ENCODE measurements at regions not wholly inside any gene's neighbourhood (a gene's known extent, or its start where the extent isn't known, plus 50 kb on each side); places are given as distances from the start of the nearest gene placed in this dataset.

DNA sequence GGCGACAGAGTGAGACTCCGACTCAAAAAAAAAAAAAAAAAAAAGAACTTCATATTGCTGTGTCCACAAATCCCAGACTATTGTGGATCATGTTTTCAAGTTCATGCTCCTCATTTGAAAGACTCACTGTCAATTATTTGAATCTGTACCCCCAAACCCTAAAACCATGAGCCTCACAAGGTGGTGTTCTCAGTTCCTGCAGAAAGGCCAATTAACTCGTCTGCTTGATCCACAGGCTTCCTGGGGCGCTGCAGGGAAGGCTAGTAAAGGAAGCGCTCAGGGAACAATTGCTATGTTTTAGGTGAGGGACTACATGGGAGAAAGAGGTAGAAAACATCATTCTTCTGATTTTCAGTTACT is 396.8 kb upstream of the NETO1 start:
- Histone ChIP-seq H2AFZ (ENCODE audit: low read length) (no peak overlapping the region), H3K9me3 (ENCODE audit: control insufficient read depth, insufficient read depth, low read depth, low read length) (no peaks in the 10 kb centered on the region), H3K27ac (ENCODE audit: insufficient read depth, low read length) (no peak overlapping the region), H3K36me3 (ENCODE audit: control insufficient read depth, insufficient read depth, low read length) (no peaks in the 10 kb centered on the region), H4K20me1 (ENCODE audit: control insufficient read depth, extremely low read depth, insufficient read depth, low read length) (no peaks in the 10 kb centered on the region), H3K79me2 (ENCODE audit: control insufficient read depth, insufficient read depth, low read length) (no peaks in the 10 kb centered on the region), H3K4me1 (ENCODE audit: control insufficient read depth, extremely low read depth, insufficient read depth, low read length) (no peaks in the 10 kb centered on the region), H3K27me3 (ENCODE audit: control insufficient read depth, insufficient read depth, low read length) (no peaks in the 10 kb centered on the region), H3K4me3 (replicated peaks in 1 of 4; ENCODE audit: control extremely low read depth in 1 of 4, insufficient read depth in 1 of 4, low read depth in 3 of 4, low read length in 4 of 4) (no peak overlapping the region), H3K4me2 (ENCODE audit: extremely low read depth, insufficient read depth, low read length) (no peak overlapping the region), H3K9ac (ENCODE audit: insufficient read depth, low read length) (no peak overlapping the region)
- TF ChIP-seq, protein P1, sequence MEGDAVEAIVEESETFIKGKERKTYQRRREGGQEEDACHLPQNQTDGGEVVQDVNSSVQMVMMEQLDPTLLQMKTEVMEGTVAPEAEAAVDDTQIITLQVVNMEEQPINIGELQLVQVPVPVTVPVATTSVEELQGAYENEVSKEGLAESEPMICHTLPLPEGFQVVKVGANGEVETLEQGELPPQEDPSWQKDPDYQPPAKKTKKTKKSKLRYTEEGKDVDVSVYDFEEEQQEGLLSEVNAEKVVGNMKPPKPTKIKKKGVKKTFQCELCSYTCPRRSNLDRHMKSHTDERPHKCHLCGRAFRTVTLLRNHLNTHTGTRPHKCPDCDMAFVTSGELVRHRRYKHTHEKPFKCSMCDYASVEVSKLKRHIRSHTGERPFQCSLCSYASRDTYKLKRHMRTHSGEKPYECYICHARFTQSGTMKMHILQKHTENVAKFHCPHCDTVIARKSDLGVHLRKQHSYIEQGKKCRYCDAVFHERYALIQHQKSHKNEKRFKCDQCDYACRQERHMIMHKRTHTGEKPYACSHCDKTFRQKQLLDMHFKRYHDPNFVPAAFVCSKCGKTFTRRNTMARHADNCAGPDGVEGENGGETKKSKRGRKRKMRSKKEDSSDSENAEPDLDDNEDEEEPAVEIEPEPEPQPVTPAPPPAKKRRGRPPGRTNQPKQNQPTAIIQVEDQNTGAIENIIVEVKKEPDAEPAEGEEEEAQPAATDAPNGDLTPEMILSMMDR (conservative IDR thresholded peaks at IDR 0.05 in 1 of 2, IDR thresholded peaks at IDR 0.05 in 1 of 2; ENCODE audit: low read depth in 1 of 2, low read length in 2 of 2) = no peak
- TF ChIP-seq EZH2 (IDR thresholded peaks at IDR 0.05; ENCODE audit: low read length, missing control alignments) = no peak
- DNase-seq (ENCODE audit: low read depth in 2 of 2) = no peak

GRCh38 chr18:73261923-73262322 is 394.1 kb upstream of the NETO1 start:
- Histone ChIP-seq H3K27me3 (ENCODE audit: control insufficient read depth, insufficient read depth, low read length) (no peaks in the 10 kb centered on the region), H3K9ac (ENCODE audit: insufficient read depth, low read length) (no peak overlapping the region), H3K4me1 (ENCODE audit: control insufficient read depth, extremely low read depth, insufficient read depth, low read length) (no peaks in the 10 kb centered on the region), H3K36me3 (ENCODE audit: control insufficient read depth, insufficient read depth, low read length) (no peaks in the 10 kb centered on the region), H2AFZ (ENCODE audit: low read length) (no peak overlapping the region), H3K4me2 (ENCODE audit: extremely low read depth, insufficient read depth, low read length) (no peak overlapping the region), H3K9me3 (ENCODE audit: control insufficient read depth, insufficient read depth, low read depth, low read length) (no peaks in the 10 kb centered on the region), H3K27ac (ENCODE audit: insufficient read depth, low read length) (no peak overlapping the region), H3K4me3 (replicated peaks in 1 of 4; ENCODE audit: control extremely low read depth in 1 of 4, insufficient read depth in 1 of 4, low read depth in 3 of 4, low read length in 4 of 4) (no peak overlapping the region), H3K79me2 (ENCODE audit: control insufficient read depth, insufficient read depth, low read length) (no peaks in the 10 kb centered on the region), H4K20me1 (ENCODE audit: control insufficient read depth, extremely low read depth, insufficient read depth, low read length) (no peaks in the 10 kb centered on the region)
- no peak for DNase-seq (ENCODE audit: low read depth in 2 of 2)
- TF ChIP-seq, protein P1 (conservative IDR thresholded peaks at IDR 0.05 in 1 of 2, IDR thresholded peaks at IDR 0.05 in 1 of 2; ENCODE audit: low read depth in 1 of 2, low read length in 2 of 2) = no peak
- no peak for TF ChIP-seq EZH2 (IDR thresholded peaks at IDR 0.05; ENCODE audit: low read length, missing control alignments)

- H3K36me3 ChIP-seq (ENCODE audit: control insufficient read depth, insufficient read depth, low read length) = no peaks in the 10 kb centered on the region
- H3K79me2 ChIP-seq (ENCODE audit: control insufficient read depth, insufficient read depth, low read length) = no peaks in the 10 kb centered on the region
- no peaks in the 10 kb centered on the region for H3K27me3 ChIP-seq (ENCODE audit: control insufficient read depth, insufficient read depth, low read length)
- no peak overlapping the region for H3K27ac ChIP-seq (ENCODE audit: insufficient read depth, low read length)
- no peak overlapping the region for H3K9ac ChIP-seq (ENCODE audit: insufficient read depth, low read length)
- no peak overlapping the region for H2AFZ ChIP-seq (ENCODE audit: low read length)
- no peaks in the 10 kb centered on the region for H3K9me3 ChIP-seq (ENCODE audit: control insufficient read depth, insufficient read depth, low read depth, low read length)
- no peak overlapping the region for H3K4me3 ChIP-seq (replicated peaks in 1 of 4; ENCODE audit: control extremely low read depth in 1 of 4, insufficient read depth in 1 of 4, low read depth in 3 of 4, low read length in 4 of 4)
- no peaks in the 10 kb centered on the region for H4K20me1 ChIP-seq (ENCODE audit: control insufficient read depth, extremely low read depth, insufficient read depth, low read length)
- no peak overlapping the region for H3K4me2 ChIP-seq (ENCODE audit: extremely low read depth, insufficient read depth, low read length)
- no peak for DNase-seq (ENCODE audit: low read depth in 2 of 2)
- H3K4me1 ChIP-seq (ENCODE audit: control insufficient read depth, extremely low read depth, insufficient read depth, low read length) = no peaks in the 10 kb centered on the region
- TF ChIP-seq, protein P1 (conservative IDR thresholded peaks at IDR 0.05 in 1 of 2, IDR thresholded peaks at IDR 0.05 in 1 of 2; ENCODE audit: low read depth in 1 of 2, low read length in 2 of 2) = no peak
- TF ChIP-seq EZH2 (IDR thresholded peaks at IDR 0.05; ENCODE audit: low read length, missing control alignments) = no peak
These were observed 393.5 kb upstream of the NETO1 start for GRCh38 chr18:73261243-73261642.

All from fibroblast of lung (primary cell).